Pancreas (tissue), 10 donors: ENCODE measurements at regions not wholly inside any gene's neighbourhood (a gene's known extent, or its start where the extent isn't known, plus 50 kb on each side); places are given as distances from the start of the nearest gene placed in this dataset.
"Not testable (repeated sequence)": the region's sequence is repeated elsewhere in the genome, so short reads cannot be mapped to it uniquely, and the experiment has no call there.

ENCODE experiments used
- ATAC-seq, 4 donors: fragments of 200-7000 bp; cut with Tn5 transposase; one replicate each; pipeline versions ENCODE4 v1.8.0 to v1.9.1; 2020; ENCODE audit warnings: mild to moderate bottlenecking in 4 of 4, moderate library complexity in 4 of 4
- DNase-seq, 6 donors: peaks; one replicate each; pipeline ENCODE4 v3.0.0-alpha.2; 2020
- FAIRE-seq: peaks from 2 replicates; lab custom pipeline; 2012; peaks lifted over from hg19 to GRCh38; lab: Jason Lieb, UNC
- H3K27ac ChIP-seq, 4 donors: fragments of 200-600 bp; sonication (generic); 1 replicate in 3 of 4; 2 replicates in 1 of 4; pipeline versions ENCODE4 v1.5.0 to v1.8.0; 2020
- H3K27me3 ChIP-seq, 4 donors: fragments of 200-600 bp; one replicate each; pipeline ENCODE4 v1.8.0; 2021
- H3K36me3 ChIP-seq, 3 donors: fragments of 200-600 bp; sonication (generic) in 1 of 3; one replicate each; pipeline versions ENCODE4 v1.5.0 to v1.8.0; 2020 to 2021
- H3K4me1 ChIP-seq, 3 donors: fragments of 200-600 bp; one replicate each; pipeline ENCODE4 v1.8.0; 2021
- H3K4me3 ChIP-seq, 4 donors: fragments of 200-600 bp; sonication (generic) in 2 of 4; one replicate each; pipeline versions ENCODE4 v1.5.0 to v1.8.0; 2020 to 2021
- H3K9me3 ChIP-seq, 4 donors: fragments of 200-600 bp; one replicate each; pipeline ENCODE4 v1.8.0; 2021
- WGBS, 2 donors: extraction: QIAGEN DNeasy Blood & Tissue Kit; methylation state at CpG; one replicate each; pipeline ENCODE4 v1.1.7; 2013; 5-methylcytosine and 5-hydroxymethylcytosine counted together
- intact Hi-C, 3 donors: fragments of 100-400 bp; cut with DNase I; formaldehyde crosslinking; loops; one replicate each; pipeline versions ENCODE4 v1.11.1 to v1.14.2; 2022
- TF ChIP-seq, protein P1 (sequence below), 4 donors: fragments of 200-600 bp; sonication (generic) in 3 of 4; IDR thresholded peaks; one replicate each; pipeline versions ENCODE4 v1.5.0 to v1.8.0; 2021; ENCODE audit warnings: antibody characterized with exemption in 4 of 4
- donor health status: healthy with polysubstance abuse.
- donor health status: DM: no; HTN: no; CAD: no; lungs with moderate emphysema.
- donor health status: DM: no; HTN: no; CAD: no.
- donor health status: control.
- donor health status: control.
- donor health status: Bipolar disorder and iron deficiency.
- donor health status: DM: yes; HTN: yes; CAD: no.
- donor health status: DM: no; HTN: no; CAD: no.
- donor health status: DM: no; HTN: no; CAD: no.
- donor health status: DM: yes; HTN: yes; CAD: no.

DNA sequence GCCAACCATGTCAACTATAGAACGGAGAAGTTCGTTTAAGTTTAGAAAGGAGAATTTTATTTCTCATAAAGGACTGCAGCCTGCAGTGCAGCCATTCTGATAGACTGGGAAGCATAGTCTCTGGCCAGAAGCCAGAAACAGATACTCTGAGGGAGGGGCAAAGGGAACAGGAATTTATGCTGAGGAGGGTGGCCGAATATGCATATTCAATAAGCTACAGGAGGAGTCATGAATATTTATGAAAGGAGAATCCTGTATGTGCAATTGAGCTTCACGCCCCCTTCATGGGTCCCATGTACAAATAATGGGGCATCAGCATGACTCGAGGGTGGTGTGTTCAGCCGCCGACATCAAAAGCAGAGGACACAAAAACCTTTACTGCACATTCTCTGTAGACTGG lies 199.9 kb downstream of the CWF19L2 start:
- Histone ChIP-seq H3K4me3 (no peak overlapping the region), H3K4me1 (no peaks in the 10 kb centered on the region), H3K27ac (no peak overlapping the region), H3K27me3 (no peaks in the 10 kb centered on the region), H3K9me3 (no peaks in the 10 kb centered on the region), H3K36me3 (no peaks in the 10 kb centered on the region)
- intact Hi-C loops: no loop called here
- TF ChIP-seq, protein P1, sequence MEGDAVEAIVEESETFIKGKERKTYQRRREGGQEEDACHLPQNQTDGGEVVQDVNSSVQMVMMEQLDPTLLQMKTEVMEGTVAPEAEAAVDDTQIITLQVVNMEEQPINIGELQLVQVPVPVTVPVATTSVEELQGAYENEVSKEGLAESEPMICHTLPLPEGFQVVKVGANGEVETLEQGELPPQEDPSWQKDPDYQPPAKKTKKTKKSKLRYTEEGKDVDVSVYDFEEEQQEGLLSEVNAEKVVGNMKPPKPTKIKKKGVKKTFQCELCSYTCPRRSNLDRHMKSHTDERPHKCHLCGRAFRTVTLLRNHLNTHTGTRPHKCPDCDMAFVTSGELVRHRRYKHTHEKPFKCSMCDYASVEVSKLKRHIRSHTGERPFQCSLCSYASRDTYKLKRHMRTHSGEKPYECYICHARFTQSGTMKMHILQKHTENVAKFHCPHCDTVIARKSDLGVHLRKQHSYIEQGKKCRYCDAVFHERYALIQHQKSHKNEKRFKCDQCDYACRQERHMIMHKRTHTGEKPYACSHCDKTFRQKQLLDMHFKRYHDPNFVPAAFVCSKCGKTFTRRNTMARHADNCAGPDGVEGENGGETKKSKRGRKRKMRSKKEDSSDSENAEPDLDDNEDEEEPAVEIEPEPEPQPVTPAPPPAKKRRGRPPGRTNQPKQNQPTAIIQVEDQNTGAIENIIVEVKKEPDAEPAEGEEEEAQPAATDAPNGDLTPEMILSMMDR (IDR thresholded peaks at IDR 0.05): no peak
- no peak for DNase-seq
- 79 to 88% methylated on average over 7 of the region's 7 CpGs for WGBS, 2 donors
- FAIRE-seq: no peak
- ATAC-seq: no peak

DNA sequence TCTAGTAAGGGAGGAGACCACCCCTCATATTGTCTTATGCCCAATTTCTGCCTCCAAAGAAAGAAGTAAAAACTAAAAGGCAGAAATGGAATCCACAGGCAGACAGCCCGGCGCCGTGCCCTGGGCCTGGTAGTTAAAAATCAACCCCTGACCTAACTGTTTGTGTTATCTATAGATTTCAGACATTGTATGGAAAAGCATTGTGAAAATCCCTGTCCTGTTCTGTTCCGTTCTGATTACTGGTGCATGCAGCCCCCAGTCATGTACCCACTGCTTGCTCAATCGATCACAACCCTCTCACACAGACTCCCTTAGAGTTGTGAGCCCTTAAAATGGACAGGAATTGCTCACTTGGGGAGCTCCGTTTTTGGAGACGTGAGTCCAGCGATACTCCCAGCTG lies 204.0 kb downstream of the CWF19L2 start:
- H3K27me3 ChIP-seq, H3K4me3 ChIP-seq, H3K36me3 ChIP-seq, H3K9me3 ChIP-seq, H3K27ac ChIP-seq, intact Hi-C loops, DNase-seq, H3K4me1 ChIP-seq, ATAC-seq, FAIRE-seq: not testable (repeated sequence)
- WGBS, 2 donors: 68 to 70% methylated on average over 8 of the region's 8 CpGs

DNA sequence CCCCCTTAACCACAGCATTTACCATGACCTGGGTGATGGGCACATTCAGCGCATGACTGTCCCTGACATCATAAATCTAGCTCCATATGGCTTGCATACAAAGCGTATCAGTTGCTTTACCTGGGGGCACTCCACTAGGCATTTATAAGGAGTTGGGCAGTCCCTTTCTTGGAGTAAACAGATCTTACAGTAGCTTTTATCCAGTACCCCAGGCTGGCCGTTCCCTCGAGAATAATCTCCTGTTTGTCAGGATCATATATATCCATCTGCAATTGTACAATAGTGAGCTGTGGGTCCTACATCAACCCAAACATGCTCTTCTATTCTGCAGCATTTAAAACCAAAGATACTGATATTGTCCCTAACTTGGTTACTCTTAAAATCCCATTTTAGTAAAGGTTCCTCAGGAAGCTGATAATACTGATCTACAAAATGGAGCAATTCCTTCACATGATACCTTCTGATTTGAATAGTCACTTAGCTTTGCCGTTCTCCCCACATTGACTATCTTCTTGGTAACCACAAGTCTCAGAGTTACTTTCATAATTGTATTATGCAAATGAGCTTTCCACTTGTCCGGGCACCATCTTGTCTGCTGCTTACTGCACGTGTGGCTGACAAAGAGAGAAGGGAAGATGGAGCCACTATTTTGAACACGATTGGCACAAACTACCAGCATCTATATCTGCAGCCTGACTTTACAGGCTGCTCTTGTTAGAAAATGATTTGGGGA lies 205.0 kb downstream of the CWF19L2 start:
- intact Hi-C loops: no loop called here
- H3K4me3 ChIP-seq: no peak overlapping the region
- H3K27ac ChIP-seq: no peak overlapping the region
- H3K4me1 ChIP-seq: no peaks in the 10 kb centered on the region
- FAIRE-seq (no peak), ATAC-seq (no peak), DNase-seq (no peak)
- WGBS, 2 donors: 74 to 82% methylated on average over 8 of the region's 8 CpGs
- no peaks in the 10 kb centered on the region for H3K27me3 ChIP-seq
- TF ChIP-seq, protein P1 (IDR thresholded peaks at IDR 0.05): no peak
- no peaks in the 10 kb centered on the region for H3K36me3 ChIP-seq
- no peaks in the 10 kb centered on the region for H3K9me3 ChIP-seq

DNA sequence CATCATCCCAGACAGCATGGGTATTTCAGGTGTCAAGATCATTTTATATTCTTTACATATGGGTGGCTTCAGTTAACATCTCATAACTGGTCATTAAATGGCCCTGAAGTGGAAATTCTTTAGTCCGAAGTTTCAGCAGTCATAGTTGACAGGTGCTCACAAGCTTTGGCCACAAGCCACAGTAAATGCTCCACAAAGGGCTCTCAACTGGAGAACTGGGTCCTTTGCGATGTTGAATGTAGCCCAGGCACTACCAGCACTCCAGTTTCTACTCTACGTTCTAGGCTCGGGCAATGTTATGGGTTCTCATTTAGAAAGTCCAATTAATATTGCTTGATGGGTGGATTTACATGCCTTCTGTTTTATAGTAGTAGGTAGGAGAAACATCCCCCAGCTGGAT lies 206.3 kb downstream of the CWF19L2 start:
- no peak for ATAC-seq
- WGBS, 2 donors: 78 to 89% methylated on average over 4 of the region's 4 CpGs
- no peaks in the 10 kb centered on the region for H3K36me3 ChIP-seq
- no peaks in the 10 kb centered on the region for H3K27me3 ChIP-seq
- H3K4me3 ChIP-seq: no peak overlapping the region
- TF ChIP-seq, protein P1 (IDR thresholded peaks at IDR 0.05): no peak
- H3K4me1 ChIP-seq: no peaks in the 10 kb centered on the region
- intact Hi-C loops: no loop called here
- no peak overlapping the region for H3K27ac ChIP-seq
- no peaks in the 10 kb centered on the region for H3K9me3 ChIP-seq
- no peak for FAIRE-seq
- no peak for DNase-seq

DNA sequence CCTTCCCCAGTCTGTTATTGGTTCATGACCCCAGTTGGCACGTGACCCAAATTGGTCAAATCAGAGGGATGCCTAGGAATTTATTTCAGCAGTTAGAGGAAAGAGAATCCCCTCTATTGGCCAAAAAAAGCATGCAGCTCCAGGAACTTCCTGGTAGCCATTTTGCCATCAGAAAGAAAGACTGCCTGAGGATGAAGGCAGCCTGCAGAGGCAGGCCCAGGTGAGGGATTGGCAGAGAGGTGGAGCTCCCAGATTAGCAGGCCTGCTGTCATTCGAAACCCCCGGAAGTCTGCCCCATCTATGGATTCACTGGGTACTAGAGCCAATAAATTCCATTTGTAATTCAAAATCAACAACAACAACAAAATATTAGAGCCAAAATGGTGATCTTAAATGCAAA lies 207.6 kb downstream of the CWF19L2 start:
- no peak overlapping the region for H3K27ac ChIP-seq
- H3K27me3 ChIP-seq: no peaks in the 10 kb centered on the region
- no peak overlapping the region for H3K4me3 ChIP-seq
- 70 to 77% methylated on average over 3 of the region's 3 CpGs for WGBS, 2 donors
- no peaks in the 10 kb centered on the region for H3K36me3 ChIP-seq
- DNase-seq (no peak), ATAC-seq (no peak), FAIRE-seq (no peak)
- no peaks in the 10 kb centered on the region for H3K9me3 ChIP-seq
- no peaks in the 10 kb centered on the region for H3K4me1 ChIP-seq
- TF ChIP-seq, protein P1 (IDR thresholded peaks at IDR 0.05): no peak
- intact Hi-C loops: no loop called here
